HL-60 (cell line): ENCODE measurements at regions not wholly inside any gene's neighbourhood (a gene's known extent, or its start where the extent isn't known, plus 50 kb on each side); places are given as distances from the start of the nearest gene placed in this dataset.

ENCODE experiments used
- DNase-seq, 2 experiments: peaks; one replicate each; pipeline ENCODE4 v3.0.0-alpha.2; 2010 to 2020; ENCODE audit warnings: low read depth in 1 of 2, low spot score in 1 of 2
- H3K27ac ChIP-seq: fragments of 250-450 bp; sonication (Bioruptor Pico); replicated peaks from 2 replicates; pipeline ENCODE4 v1.5.1; 2020; ENCODE audit warnings: mild to moderate bottlenecking, moderate library complexity
- H3K27me3 ChIP-seq: fragments of 250-450 bp; sonication (Bioruptor Pico); 2 replicates; pipeline ENCODE4 v1.5.1; 2021; ENCODE audit warnings: mild to moderate bottlenecking, moderate library complexity; ENCODE audit not compliant: insufficient read depth, poor library complexity, severe bottlenecking
- H3K4me3 ChIP-seq: replicated peaks from 2 replicates; pipeline ENCODE4 v1.5.1; 2011; ENCODE audit warnings: mild to moderate bottlenecking, control low read depth, low read length; ENCODE audit not compliant: insufficient read depth
- CTCF ChIP-seq: IDR thresholded peaks from one replicate; pipeline ENCODE4 v1.5.1; 2011; ENCODE audit warnings: low read length, control low read depth, inconsistent platforms; ENCODE audit not compliant: insufficient read depth
- GABPA ChIP-seq: IDR thresholded peaks from 2 replicates; pipeline ENCODE4 v1.6.1; 2012; ENCODE audit warnings: low read depth
- POLR2AphosphoS5 ChIP-seq: IDR thresholded peaks from 2 replicates; pipeline ENCODE4 v1.6.1; 2012; ENCODE audit warnings: low read depth
- REST ChIP-seq: IDR thresholded peaks from 2 replicates; pipeline ENCODE4 v1.6.1; 2012; ENCODE audit warnings: low read depth; ENCODE audit not compliant: insufficient replicate concordance
- SPI1 ChIP-seq: IDR thresholded peaks from 2 replicates; pipeline ENCODE4 v1.6.1; 2012; ENCODE audit warnings: low read depth, mild to moderate bottlenecking, borderline replicate concordance

GRCh38 chr7:79653136-79653631 lies 199.7 kb upstream of the MAGI2 start:
- DNase-seq = no peak
- Histone ChIP-seq H3K27ac (no peak overlapping the region), H3K4me3 (no peak overlapping the region), H3K27me3 (no peaks in the 10 kb centered on the region)
- TF ChIP-seq REST (no peak), SPI1 (no peak), CTCF (no peak), POLR2AphosphoS5 (no peak), GABPA (no peak)

- DNase-seq = no peak
- TF ChIP-seq REST (no peak), POLR2AphosphoS5 (no peak), GABPA (no peak), CTCF (no peak), SPI1 (no peak)
- H3K27me3 ChIP-seq = no peaks in the 10 kb centered on the region
- no peak overlapping the region for H3K27ac ChIP-seq
- H3K4me3 ChIP-seq = no peak overlapping the region
These were observed 199.2 kb upstream of the MAGI2 start for GRCh38 chr7:79652619-79653018.

GRCh38 chr7:79647711-79648110 lies 194.2 kb upstream of the MAGI2 start:
- no peak overlapping the region for H3K4me3 ChIP-seq
- no peak overlapping the region for H3K27ac ChIP-seq
- TF ChIP-seq GABPA (no peak), SPI1 (no peak), POLR2AphosphoS5 (no peak), CTCF (no peak), REST (no peak)
- DNase-seq = no peak
- no peaks in the 10 kb centered on the region for H3K27me3 ChIP-seq
